Calu3 (cell line): ENCODE measurements at regions not wholly inside any gene's neighbourhood (a gene's known extent, or its start where the extent isn't known, plus 50 kb on each side); places are given as distances from the start of the nearest gene placed in this dataset.

Experiments
- BruUV-seq: library from RNA; stranded (reverse); fragments of 400-500 nt; replicated peaks from 2 replicates; lab custom pipeline; 2021; lab: Mats Ljungman, UMichigan
- CTCF ChIA-PET: fragments of 300-600 bp; sonication (Branson Sonifier 250); formaldehyde crosslinking; loops from one replicate; lab custom pipeline; 2022; ENCODE audit warnings: antibody characterized with exemption; lab: Charles Lee
- DNase-seq: peaks from one replicate; pipeline ENCODE4 v3.0.0; 2022
- H3K27ac Mint-ChIP-seq: one replicate; pipeline ENCODE4 v1.8.0; 2022; ENCODE audit warnings: mixed read lengths; ENCODE audit not compliant: unreplicated experiment
- H3K27me3 Mint-ChIP-seq: one replicate; pipeline ENCODE4 v1.8.0; 2022; ENCODE audit warnings: mixed read lengths; ENCODE audit not compliant: unreplicated experiment
- H3K36me3 Mint-ChIP-seq: one replicate; pipeline ENCODE4 v1.8.0; 2022; ENCODE audit warnings: mild to moderate bottlenecking, moderate library complexity, mixed read lengths; ENCODE audit not compliant: insufficient read depth, unreplicated experiment
- H3K4me1 Mint-ChIP-seq: one replicate; pipeline ENCODE4 v1.8.0; 2022; ENCODE audit warnings: mild to moderate bottlenecking, low read depth, mixed read lengths; ENCODE audit not compliant: unreplicated experiment
- H3K4me3 Mint-ChIP-seq: one replicate; pipeline ENCODE4 v1.8.0; 2022; ENCODE audit warnings: mild to moderate bottlenecking, low read depth, moderate library complexity, mixed read lengths; ENCODE audit not compliant: unreplicated experiment
- H3K9me3 Mint-ChIP-seq: one replicate; pipeline ENCODE4 v1.8.0; 2022; ENCODE audit warnings: low read depth, mixed read lengths; ENCODE audit not compliant: unreplicated experiment
- CTCF ChIP-seq: fragments of 200-600 bp; IDR thresholded peaks from one replicate; pipeline ENCODE4 v1.8.0; 2022; ENCODE audit warnings: antibody characterized with exemption; ENCODE audit not compliant: unreplicated experiment
- intact Hi-C: fragments of 100-400 bp; cut with micrococcal nuclease; formaldehyde crosslinking; loops from one replicate; pipeline ENCODE4 v1.10.0; 2022; ENCODE audit not compliant: unreplicated experiment

GRCh38 chr18:61957801-61958516 is 65.2 kb upstream of the RNF152 start:
- no peak overlapping the region for H3K27ac Mint-ChIP-seq

GRCh38 chr18:61955644-61956043 is 62.8 kb upstream of the RNF152 start:
- BruUV-seq, result no TSS peak
- no peaks in the 10 kb centered on the region for H3K4me1 Mint-ChIP-seq
- DNase-seq, result no peak
- H3K27me3 Mint-ChIP-seq, result no peaks in the 10 kb centered on the region
- no peak overlapping the region for H3K27ac Mint-ChIP-seq
- TF ChIP-seq CTCF, result no peak
- intact Hi-C loops, result no loop called here
- H3K9me3 Mint-ChIP-seq, result peaks cover 3% of the 10 kb centered on the region
- CTCF ChIA-PET, result no interaction called here
- H3K4me3 Mint-ChIP-seq, result no peak overlapping the region
- H3K36me3 Mint-ChIP-seq, result no peaks in the 10 kb centered on the region

More at GRCh38 chr18:61957801-61958516, 65.2 kb upstream of the RNF152 start:
- Mint-ChIP-seq H3K4me3 (no peak overlapping the region), H3K4me1 (no peaks in the 10 kb centered on the region), H3K27me3 (no peaks in the 10 kb centered on the region), H3K36me3 (no peaks in the 10 kb centered on the region), H3K9me3 (peaks cover 3% of the 10 kb centered on the region)
- BruUV-seq, result no TSS peak
- CTCF ChIA-PET, result no interaction called here
- intact Hi-C loops, result no loop called here
- no peak for DNase-seq
- TF ChIP-seq CTCF, result no peak

GRCh38 chr18:61954096-61954746 is 61.4 kb upstream of the RNF152 start:
- intact Hi-C loops, result no loop called here
- Mint-ChIP-seq H3K4me1 (no peaks in the 10 kb centered on the region), H3K27ac (no peak overlapping the region), H3K27me3 (no peaks in the 10 kb centered on the region), H3K36me3 (no peaks in the 10 kb centered on the region), H3K4me3 (no peak overlapping the region), H3K9me3 (peaks cover 3% of the 10 kb centered on the region)
- TF ChIP-seq CTCF, result no peak
- no peak for DNase-seq
- CTCF ChIA-PET, result no interaction called here
- BruUV-seq, result no TSS peak

- DNase-seq, result no peak
- no peak overlapping the region for H3K27ac Mint-ChIP-seq
- peaks cover 3% of the 10 kb centered on the region for H3K9me3 Mint-ChIP-seq
- H3K4me3 Mint-ChIP-seq, result no peak overlapping the region
- no TSS peak for BruUV-seq
- no peak for TF ChIP-seq CTCF
- intact Hi-C loops, result no loop called here
- no peaks in the 10 kb centered on the region for H3K4me1 Mint-ChIP-seq
- CTCF ChIA-PET, result no interaction called here
- no peaks in the 10 kb centered on the region for H3K36me3 Mint-ChIP-seq
- no peaks in the 10 kb centered on the region for H3K27me3 Mint-ChIP-seq
Observed at GRCh38 chr18:61953641-61954040, 60.8 kb upstream of the RNF152 start.
